GM13977 (cell line): ENCODE measurements at regions not wholly inside any gene's neighbourhood (a gene's known extent, or its start where the extent isn't known, plus 50 kb on each side); places are given as distances from the start of the nearest gene placed in this dataset.

Source experiments
- DNase-seq: peaks from one replicate; pipeline ENCODE4 v3.0.0; 2012; ENCODE audit warnings: low spot score
- in situ Hi-C: fragments of 300-500 bp; cut with MboI; formaldehyde crosslinking; loops from one replicate; pipeline ENCODE4 v1.12.0; 2022; ENCODE audit warnings: low sequenced_read_pairs, low pct_unique_long_range_greater_than_20kb, mixed read lengths, inconsistent platforms; ENCODE audit not compliant: unreplicated experiment
- TF ChIP-seq, protein P1 (sequence below): IDR thresholded peaks from 2 replicates; pipeline ENCODE4 v1.5.1; 2012; ENCODE audit warnings: mild to moderate bottlenecking, control low read depth; ENCODE audit not compliant: insufficient read depth; ENCODE audit errors: extremely low read depth, missing control alignments

GRCh38 chr7:123401295-123401694 is 133.1 kb downstream of the IQUB start:
- TF ChIP-seq, protein P1, sequence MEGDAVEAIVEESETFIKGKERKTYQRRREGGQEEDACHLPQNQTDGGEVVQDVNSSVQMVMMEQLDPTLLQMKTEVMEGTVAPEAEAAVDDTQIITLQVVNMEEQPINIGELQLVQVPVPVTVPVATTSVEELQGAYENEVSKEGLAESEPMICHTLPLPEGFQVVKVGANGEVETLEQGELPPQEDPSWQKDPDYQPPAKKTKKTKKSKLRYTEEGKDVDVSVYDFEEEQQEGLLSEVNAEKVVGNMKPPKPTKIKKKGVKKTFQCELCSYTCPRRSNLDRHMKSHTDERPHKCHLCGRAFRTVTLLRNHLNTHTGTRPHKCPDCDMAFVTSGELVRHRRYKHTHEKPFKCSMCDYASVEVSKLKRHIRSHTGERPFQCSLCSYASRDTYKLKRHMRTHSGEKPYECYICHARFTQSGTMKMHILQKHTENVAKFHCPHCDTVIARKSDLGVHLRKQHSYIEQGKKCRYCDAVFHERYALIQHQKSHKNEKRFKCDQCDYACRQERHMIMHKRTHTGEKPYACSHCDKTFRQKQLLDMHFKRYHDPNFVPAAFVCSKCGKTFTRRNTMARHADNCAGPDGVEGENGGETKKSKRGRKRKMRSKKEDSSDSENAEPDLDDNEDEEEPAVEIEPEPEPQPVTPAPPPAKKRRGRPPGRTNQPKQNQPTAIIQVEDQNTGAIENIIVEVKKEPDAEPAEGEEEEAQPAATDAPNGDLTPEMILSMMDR: no peak
- no peak for DNase-seq
- in situ Hi-C loops: no loop called here

GRCh38 chr7:123400196-123400595 is 134.2 kb downstream of the IQUB start:
- in situ Hi-C loops: no loop called here
- TF ChIP-seq, protein P1: no peak
- no peak for DNase-seq

DNA sequence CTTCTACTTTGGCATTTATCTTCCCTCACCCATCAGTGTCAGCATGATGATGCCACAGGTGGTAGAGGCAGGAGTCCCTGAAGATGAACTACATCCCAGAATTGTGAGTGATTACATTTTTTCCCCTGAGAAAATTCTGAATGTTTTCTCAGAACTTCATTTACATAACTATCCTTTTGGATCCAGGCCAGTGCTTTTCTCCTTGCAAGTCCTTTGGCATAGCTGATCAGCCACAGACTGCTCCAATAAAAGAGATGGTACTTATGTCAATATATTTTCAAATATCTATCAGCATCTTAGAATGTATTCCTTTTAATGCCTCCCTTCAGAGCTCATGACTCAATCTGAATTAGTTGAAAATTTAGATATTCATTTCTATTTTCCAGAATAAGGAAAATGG is 135.5 kb downstream of the IQUB start:
- DNase-seq: no peak
- TF ChIP-seq, protein P1: no peak
- in situ Hi-C loops: no loop called here

DNA sequence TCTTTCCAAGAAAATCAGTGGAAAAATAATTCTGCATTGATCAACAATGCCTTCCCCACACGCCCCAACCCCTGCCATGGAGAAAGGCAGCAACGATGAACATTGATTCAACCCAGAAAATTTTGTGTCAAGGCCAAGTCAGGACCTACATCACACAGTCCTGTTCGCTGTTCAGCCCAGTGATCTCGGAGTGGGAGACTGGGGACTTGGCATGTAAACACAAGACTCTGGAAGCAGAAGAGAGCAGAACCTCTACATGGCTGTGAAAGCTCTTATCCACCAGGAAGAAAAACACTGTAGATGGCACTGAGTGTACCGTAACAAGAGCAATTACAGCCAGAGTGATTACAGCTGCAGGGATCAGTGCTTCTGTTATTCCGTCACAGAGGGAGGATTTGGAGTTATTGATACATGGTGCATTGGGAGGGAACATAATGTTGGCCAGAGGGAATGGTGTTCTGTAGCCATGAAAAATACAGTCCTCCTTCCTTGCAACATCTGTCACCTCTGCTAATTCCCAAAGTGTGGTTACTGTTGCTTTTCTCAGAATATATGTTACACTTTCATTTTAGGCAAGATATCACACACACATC is 136.6 kb downstream of the IQUB start:
- no peak for DNase-seq
- in situ Hi-C loops: no loop called here
- TF ChIP-seq, protein P1: no peak

- in situ Hi-C loops: no loop called here
- TF ChIP-seq, protein P1: no peak
- DNase-seq: no peak
Measured at GRCh38 chr7:123393623-123394022, 140.8 kb downstream of the IQUB start.

- no peak for DNase-seq
- in situ Hi-C loops: no loop called here
- TF ChIP-seq, protein P1: no peak
Measured at GRCh38 chr7:123372368-123372767, 162.0 kb downstream of the IQUB start.
